T47D (cell line): ENCODE measurements at regions not wholly inside any gene's neighbourhood (a gene's known extent, or its start where the extent isn't known, plus 50 kb on each side); places are given as distances from the start of the nearest gene placed in this dataset.

Source experiments
- DNase-seq, 2 experiments: peaks; one replicate each; pipeline versions ENCODE4 v3.0.0 to v3.0.0-alpha.2; 2011 to 2012; ENCODE audit warnings: low read depth in 1 of 2, low spot score in 1 of 2
- JUND ChIP-seq: IDR thresholded peaks from 2 replicates; pipeline ENCODE4 v1.6.1; 2012; ENCODE audit warnings: low read depth
- in situ Hi-C: cut with HindIII; loops from 2 replicates; pipeline ENCODE4 v1.10.0; 2016; ENCODE audit warnings: low sequenced_read_pairs, low pct_unique_long_range_greater_than_20kb

DNA sequence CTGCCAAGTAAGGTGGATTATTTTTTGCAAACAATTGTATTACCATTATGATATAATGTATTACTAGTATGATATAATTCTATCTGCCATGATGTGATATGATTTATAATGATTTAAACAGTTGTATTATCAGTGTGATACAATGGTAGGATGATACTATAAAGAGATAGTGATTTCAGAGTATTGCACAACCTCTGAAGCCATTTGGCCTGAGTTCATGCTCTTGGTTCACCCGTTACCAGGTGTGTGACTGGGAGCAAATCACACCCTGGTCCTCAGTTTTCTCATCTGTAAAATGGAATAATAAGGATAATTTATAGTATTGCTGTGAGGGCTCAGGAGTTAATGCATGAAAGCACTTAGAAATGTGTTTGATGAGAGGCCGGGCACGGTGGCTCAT is 905.0 kb upstream of the RBFOX1 start:
- in situ Hi-C loops: no loop called here
- TF ChIP-seq JUND: no peak
- no peak for DNase-seq

DNA sequence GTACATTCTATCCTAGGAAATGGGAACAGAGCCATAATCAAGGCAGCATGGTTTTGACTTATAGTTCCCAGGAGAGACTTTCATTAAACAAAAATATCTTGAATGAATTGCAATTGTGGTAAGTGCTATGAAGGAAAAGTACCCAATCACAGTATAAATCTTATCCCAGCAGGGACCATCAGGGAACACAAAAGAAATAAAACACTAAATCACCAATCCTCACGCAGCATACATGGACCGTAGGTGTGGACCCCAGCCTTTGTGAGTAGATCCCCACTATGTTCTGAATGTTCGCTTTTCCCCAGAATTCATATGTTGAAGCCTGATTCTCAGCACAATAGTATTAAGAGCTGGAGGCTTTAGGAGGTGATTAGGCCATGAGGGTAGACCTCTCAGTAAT is 925.0 kb upstream of the RBFOX1 start:
- in situ Hi-C loops: no loop called here
- TF ChIP-seq JUND: no peak
- DNase-seq: no peak

GRCh38 chr16:6406028-6406427 is 926.6 kb upstream of the RBFOX1 start:
- no peak for DNase-seq
- in situ Hi-C loops: no loop called here
- TF ChIP-seq JUND: no peak

DNA sequence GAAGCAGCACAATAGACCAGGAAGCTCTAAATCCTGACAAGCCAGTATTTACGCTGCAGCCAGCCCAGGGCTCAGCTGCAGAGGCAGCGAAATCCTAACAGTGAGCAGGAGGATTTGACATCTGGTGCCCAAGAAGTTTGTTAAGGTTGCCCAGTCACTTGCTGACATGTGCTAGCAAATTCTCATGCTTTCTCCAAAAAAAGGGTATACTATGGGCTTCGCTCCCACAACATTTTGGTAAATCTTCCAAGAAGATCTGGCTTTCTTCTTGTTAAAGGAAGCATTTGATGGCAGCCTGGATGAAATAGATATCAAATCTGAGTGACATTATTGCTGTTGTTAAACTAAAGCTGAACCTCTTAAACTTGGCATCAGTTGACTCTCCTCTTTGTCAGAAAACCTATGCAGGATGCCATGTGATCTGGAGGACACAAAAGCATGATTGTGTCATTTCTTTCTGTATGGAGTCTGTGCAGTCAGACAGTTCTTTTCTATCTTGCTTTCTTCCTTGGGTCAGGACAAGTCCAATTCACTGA is 949.7 kb upstream of the RBFOX1 start:
- DNase-seq: no peak
- in situ Hi-C loops: no loop called here

GRCh38 chr16:6381896-6382295 is 950.7 kb upstream of the RBFOX1 start:
- TF ChIP-seq JUND: no peak
- in situ Hi-C loops: no loop called here

More for the DNA sequence above, 949.7 kb upstream of the RBFOX1 start:
- no peak for TF ChIP-seq JUND

GRCh38 chr16:6377956-6378355 is 954.7 kb upstream of the RBFOX1 start:
- DNase-seq: no peak
- in situ Hi-C loops: no loop called here
- no peak for TF ChIP-seq JUND

More at GRCh38 chr16:6381896-6382295, 950.7 kb upstream of the RBFOX1 start:
- no peak for DNase-seq

- no peak for TF ChIP-seq JUND
- in situ Hi-C loops: no loop called here
- DNase-seq: no peak
Observed at GRCh38 chr16:6375465-6376075, 957.1 kb upstream of the RBFOX1 start.

DNA sequence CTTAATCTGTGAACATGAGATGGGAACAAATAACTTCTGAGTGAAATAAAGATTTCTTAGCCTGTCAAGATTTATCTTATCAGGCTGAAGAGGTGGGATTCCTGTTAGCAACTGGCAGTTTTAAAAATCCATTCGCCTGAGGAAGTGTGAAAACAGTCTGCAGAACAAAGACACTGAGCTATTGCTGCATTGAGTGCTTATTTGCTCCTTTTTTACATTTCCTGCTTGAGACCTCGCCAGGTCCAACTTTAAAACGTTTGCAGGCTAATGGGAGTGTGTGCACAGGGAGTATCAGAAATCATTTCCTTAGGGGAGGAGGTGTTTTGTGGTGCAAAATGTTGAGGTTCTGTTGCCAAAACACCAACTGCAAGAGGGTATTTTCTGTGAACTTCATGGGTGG is 957.8 kb upstream of the RBFOX1 start:
- no peak for TF ChIP-seq JUND
- in situ Hi-C loops: no loop called here
- no peak for DNase-seq

- DNase-seq: no peak
- no peak for TF ChIP-seq JUND
- in situ Hi-C loops: no loop called here
Observed at GRCh38 chr16:6364846-6365245, 967.8 kb upstream of the RBFOX1 start.

DNA sequence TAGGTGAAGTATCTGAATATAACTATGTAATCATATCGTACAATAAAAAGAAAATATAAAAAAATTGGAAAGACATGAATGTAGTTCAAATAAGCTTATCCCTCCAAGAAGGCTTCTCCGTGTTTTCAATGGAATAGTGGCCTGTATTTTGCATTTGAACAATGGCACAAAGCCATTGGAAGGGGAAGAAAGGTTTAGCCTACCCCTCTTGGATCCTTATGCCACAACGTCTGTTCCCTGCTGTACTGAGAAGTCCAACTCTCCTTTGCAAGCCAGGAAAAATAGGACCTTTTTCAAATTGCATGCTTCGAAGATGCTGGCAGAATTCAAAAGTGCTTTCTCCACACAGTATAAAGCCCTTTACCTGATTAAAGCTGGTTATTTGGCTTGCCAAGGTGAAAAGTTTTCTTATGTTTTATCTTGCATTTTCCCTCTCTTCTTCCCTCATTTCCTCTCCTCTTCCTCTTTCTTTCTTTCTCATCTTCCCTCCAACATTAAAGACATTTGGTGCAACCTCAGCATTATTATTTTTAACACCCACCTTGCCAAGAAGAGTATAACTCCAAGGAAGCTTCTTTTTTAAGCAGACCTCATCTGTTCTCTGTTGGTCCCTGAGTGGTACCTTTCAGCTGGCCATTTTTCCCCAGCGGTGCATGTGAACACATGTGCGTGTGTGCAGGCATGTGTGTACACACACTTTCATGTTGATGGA is 968.6 kb upstream of the RBFOX1 start:
- in situ Hi-C loops: no loop called here
- no peak for DNase-seq
- TF ChIP-seq JUND: no peak

DNA sequence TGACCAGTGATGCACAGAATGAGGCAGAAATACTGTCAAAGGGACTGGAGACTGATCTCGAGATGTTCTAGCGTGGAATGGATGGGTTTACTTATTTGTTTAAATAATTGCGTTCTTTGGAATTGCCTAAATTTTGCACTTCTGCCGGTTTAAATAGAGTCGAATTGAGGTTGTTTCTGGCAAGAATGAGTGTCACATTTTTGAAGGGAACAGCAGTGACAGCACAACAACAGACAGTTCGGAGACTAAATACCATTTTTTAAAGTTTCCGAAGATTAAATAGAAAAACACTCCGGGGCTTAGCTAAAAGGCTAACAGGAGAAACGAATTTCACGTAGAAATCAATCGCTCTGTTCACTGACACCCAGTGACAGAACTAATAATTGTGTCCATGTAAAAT is 969.2 kb upstream of the RBFOX1 start:
- in situ Hi-C loops: no loop called here
- no peak for TF ChIP-seq JUND
- no peak for DNase-seq

- DNase-seq: no peak
- in situ Hi-C loops: no loop called here
- no peak for TF ChIP-seq JUND
Observed at GRCh38 chr16:6362321-6362720, 970.3 kb upstream of the RBFOX1 start.

DNA sequence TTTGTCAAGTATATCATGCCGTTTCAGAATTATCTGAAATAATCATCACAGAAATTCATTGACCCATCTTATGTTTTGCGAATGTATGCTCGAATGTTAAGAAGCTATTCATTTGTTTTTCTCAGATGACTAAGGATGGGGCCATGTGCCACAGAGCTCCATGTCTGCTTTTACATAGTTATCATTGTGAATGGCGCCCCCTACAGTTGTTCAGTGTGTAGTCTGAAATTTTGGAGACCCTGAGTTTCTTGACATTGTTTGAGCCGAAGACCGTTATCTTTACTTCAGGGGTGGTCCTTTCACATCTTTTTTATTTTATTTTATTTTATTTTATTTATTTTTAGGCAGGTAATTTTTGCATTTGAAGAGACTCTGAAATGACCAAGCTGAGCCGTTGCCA is 972.0 kb upstream of the RBFOX1 start:
- in situ Hi-C loops: no loop called here
- TF ChIP-seq JUND: no peak
- DNase-seq: no peak
